Type B pancreatic cell (in vitro differentiated cells): ENCODE measurements at regions not wholly inside any gene's neighbourhood (a gene's known extent, or its start where the extent isn't known, plus 50 kb on each side); places are given as distances from the start of the nearest gene placed in this dataset.

Source experiments
- DNase-seq: peaks from one replicate; pipeline ENCODE4 v3.0.0; 2021; ENCODE audit warnings: mixed read lengths; ENCODE audit not compliant: unreplicated experiment; ENCODE audit errors: extremely low spot score
- H3K27ac Mint-ChIP-seq: 2 replicates; pipeline ENCODE4 v1.8.0; 2021; ENCODE audit warnings: mild to moderate bottlenecking, mixed read lengths
- H3K27me3 Mint-ChIP-seq: 2 replicates; pipeline ENCODE4 v1.8.0; 2021; ENCODE audit warnings: mixed read lengths
- H3K36me3 Mint-ChIP-seq: 2 replicates; pipeline ENCODE4 v1.8.0; 2021; ENCODE audit warnings: mixed read lengths
- H3K4me1 Mint-ChIP-seq: one replicate; pipeline ENCODE4 v1.8.0; 2021; ENCODE audit warnings: mixed read lengths; ENCODE audit not compliant: unreplicated experiment
- H3K4me3 Mint-ChIP-seq: 2 replicates; pipeline ENCODE4 v1.8.0; 2021; ENCODE audit warnings: mild to moderate bottlenecking, mixed read lengths
- H3K9me3 Mint-ChIP-seq: 2 replicates; pipeline ENCODE4 v1.8.0; 2021; ENCODE audit warnings: mixed read lengths
- CTCF ChIP-seq: fragments of 200-600 bp; sonication (generic); conservative IDR thresholded peaks from 2 replicates; pipeline ENCODE4 v1.5.0; 2021; ENCODE audit warnings: antibody characterized with exemption, mild to moderate bottlenecking

- no peak overlapping the region for H3K27ac Mint-ChIP-seq
- DNase-seq, result no peak
- H3K27me3 Mint-ChIP-seq, result no peaks in the 10 kb centered on the region
- no peak for TF ChIP-seq CTCF
- H3K36me3 Mint-ChIP-seq, result no peaks in the 10 kb centered on the region
- H3K4me3 Mint-ChIP-seq, result no peak overlapping the region
- no peaks in the 10 kb centered on the region for H3K4me1 Mint-ChIP-seq
- no peaks in the 10 kb centered on the region for H3K9me3 Mint-ChIP-seq
Observed at GRCh38 chr2:4964579-4964978, 727.6 kb upstream of the SOX11 start.

- no peak for TF ChIP-seq CTCF
- no peak overlapping the region for H3K27ac Mint-ChIP-seq
- DNase-seq, result no peak
- no peak overlapping the region for H3K4me3 Mint-ChIP-seq
- no peaks in the 10 kb centered on the region for H3K4me1 Mint-ChIP-seq
- no peaks in the 10 kb centered on the region for H3K27me3 Mint-ChIP-seq
- H3K9me3 Mint-ChIP-seq, result no peaks in the 10 kb centered on the region
- no peaks in the 10 kb centered on the region for H3K36me3 Mint-ChIP-seq
Observed at GRCh38 chr2:4965556-4966320, 726.4 kb upstream of the SOX11 start.

- H3K4me3 Mint-ChIP-seq, result no peak overlapping the region
- TF ChIP-seq CTCF, result no peak
- H3K9me3 Mint-ChIP-seq, result no peaks in the 10 kb centered on the region
- no peak overlapping the region for H3K27ac Mint-ChIP-seq
- DNase-seq, result no peak
- no peaks in the 10 kb centered on the region for H3K27me3 Mint-ChIP-seq
- no peaks in the 10 kb centered on the region for H3K36me3 Mint-ChIP-seq
- H3K4me1 Mint-ChIP-seq, result no peaks in the 10 kb centered on the region
Observed at GRCh38 chr2:4967206-4967605, 725.0 kb upstream of the SOX11 start.

GRCh38 chr2:4972472-4972871, 719.7 kb upstream of the SOX11 start:
- H3K27ac Mint-ChIP-seq, result no peak overlapping the region
- no peaks in the 10 kb centered on the region for H3K36me3 Mint-ChIP-seq
- H3K9me3 Mint-ChIP-seq, result no peaks in the 10 kb centered on the region
- TF ChIP-seq CTCF, result no peak
- DNase-seq, result no peak
- H3K27me3 Mint-ChIP-seq, result no peaks in the 10 kb centered on the region
- no peak overlapping the region for H3K4me3 Mint-ChIP-seq
- no peaks in the 10 kb centered on the region for H3K4me1 Mint-ChIP-seq

- no peak for TF ChIP-seq CTCF
- no peaks in the 10 kb centered on the region for H3K4me1 Mint-ChIP-seq
- no peak for DNase-seq
- H3K4me3 Mint-ChIP-seq, result no peak overlapping the region
- no peak overlapping the region for H3K27ac Mint-ChIP-seq
- H3K36me3 Mint-ChIP-seq, result no peaks in the 10 kb centered on the region
- no peaks in the 10 kb centered on the region for H3K27me3 Mint-ChIP-seq
- H3K9me3 Mint-ChIP-seq, result no peaks in the 10 kb centered on the region
Observed at GRCh38 chr2:4973354-4973753, 718.8 kb upstream of the SOX11 start.
